PFSK-1 (cell line): ENCODE measurements at regions not wholly inside any gene's neighbourhood (a gene's known extent, or its start where the extent isn't known, plus 50 kb on each side); places are given as distances from the start of the nearest gene placed in this dataset.

ENCODE experiments used
- FOXP2 ChIP-seq: optimal IDR thresholded peaks from 2 replicates; pipeline ENCODE3; 2011; ENCODE audit warnings: borderline replicate concordance, control low read depth, inconsistent platforms; ENCODE audit not compliant: insufficient read depth; ENCODE audit errors: extremely low read length, extremely low read depth
- POLR2AphosphoS5 ChIP-seq: IDR thresholded peaks from 2 replicates; pipeline ENCODE4 v1.6.1; 2012; ENCODE audit warnings: low read depth, mild to moderate bottlenecking, control low read depth, low read length, moderate library complexity
- SIN3A ChIP-seq: IDR thresholded peaks from 2 replicates; pipeline ENCODE4 v1.6.1; 2012; ENCODE audit warnings: mild to moderate bottlenecking, low read length, moderate library complexity, borderline replicate concordance; ENCODE audit not compliant: insufficient read depth
- TAF1 ChIP-seq: IDR thresholded peaks from 2 replicates; pipeline ENCODE4 v1.6.1; 2012; ENCODE audit warnings: low read length, control low read depth, borderline replicate concordance; ENCODE audit not compliant: insufficient read depth
- TF ChIP-seq, protein P1 (sequence below), 2 experiments: IDR thresholded peaks; 2 replicates each; pipeline versions ENCODE4 v1.6.1 to v1.8.0; 2011 to 2012; ENCODE audit warnings: low read depth in 2 of 2, low read length in 2 of 2, control low read depth in 1 of 2, inconsistent platforms in 1 of 2, mild to moderate bottlenecking in 1 of 2, moderate library complexity in 1 of 2; ENCODE audit not compliant: insufficient read depth in 1 of 2

DNA sequence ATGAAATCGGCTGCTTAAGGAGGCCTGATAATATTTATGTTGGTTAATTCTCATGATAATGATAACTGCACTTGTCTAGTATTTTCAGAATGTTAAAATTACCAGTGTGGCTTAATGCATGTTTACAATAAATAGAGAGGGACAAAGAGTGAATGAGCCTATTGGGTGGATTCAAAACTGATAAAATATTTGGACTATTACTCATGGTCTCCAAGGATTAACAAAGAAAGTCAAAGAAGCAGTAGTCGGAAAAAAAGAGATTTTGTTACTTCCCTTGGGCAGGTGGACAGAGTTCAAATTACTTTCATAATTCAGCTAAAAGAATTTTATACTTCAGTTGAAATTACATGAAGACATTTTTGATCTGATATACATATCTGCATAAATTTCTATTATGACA, 258.2 kb upstream of the PMFBP1 start:
- TF ChIP-seq, protein P1, sequence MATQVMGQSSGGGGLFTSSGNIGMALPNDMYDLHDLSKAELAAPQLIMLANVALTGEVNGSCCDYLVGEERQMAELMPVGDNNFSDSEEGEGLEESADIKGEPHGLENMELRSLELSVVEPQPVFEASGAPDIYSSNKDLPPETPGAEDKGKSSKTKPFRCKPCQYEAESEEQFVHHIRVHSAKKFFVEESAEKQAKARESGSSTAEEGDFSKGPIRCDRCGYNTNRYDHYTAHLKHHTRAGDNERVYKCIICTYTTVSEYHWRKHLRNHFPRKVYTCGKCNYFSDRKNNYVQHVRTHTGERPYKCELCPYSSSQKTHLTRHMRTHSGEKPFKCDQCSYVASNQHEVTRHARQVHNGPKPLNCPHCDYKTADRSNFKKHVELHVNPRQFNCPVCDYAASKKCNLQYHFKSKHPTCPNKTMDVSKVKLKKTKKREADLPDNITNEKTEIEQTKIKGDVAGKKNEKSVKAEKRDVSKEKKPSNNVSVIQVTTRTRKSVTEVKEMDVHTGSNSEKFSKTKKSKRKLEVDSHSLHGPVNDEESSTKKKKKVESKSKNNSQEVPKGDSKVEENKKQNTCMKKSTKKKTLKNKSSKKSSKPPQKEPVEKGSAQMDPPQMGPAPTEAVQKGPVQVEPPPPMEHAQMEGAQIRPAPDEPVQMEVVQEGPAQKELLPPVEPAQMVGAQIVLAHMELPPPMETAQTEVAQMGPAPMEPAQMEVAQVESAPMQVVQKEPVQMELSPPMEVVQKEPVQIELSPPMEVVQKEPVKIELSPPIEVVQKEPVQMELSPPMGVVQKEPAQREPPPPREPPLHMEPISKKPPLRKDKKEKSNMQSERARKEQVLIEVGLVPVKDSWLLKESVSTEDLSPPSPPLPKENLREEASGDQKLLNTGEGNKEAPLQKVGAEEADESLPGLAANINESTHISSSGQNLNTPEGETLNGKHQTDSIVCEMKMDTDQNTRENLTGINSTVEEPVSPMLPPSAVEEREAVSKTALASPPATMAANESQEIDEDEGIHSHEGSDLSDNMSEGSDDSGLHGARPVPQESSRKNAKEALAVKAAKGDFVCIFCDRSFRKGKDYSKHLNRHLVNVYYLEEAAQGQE (IDR thresholded peaks at IDR 0.05; ENCODE audit: insufficient read depth in 1 of 2, low read depth in 2 of 2, low read length in 2 of 2) = no peak
- TF ChIP-seq SIN3A (no peak), POLR2AphosphoS5 (no peak), FOXP2 (no peak), TAF1 (no peak)

DNA sequence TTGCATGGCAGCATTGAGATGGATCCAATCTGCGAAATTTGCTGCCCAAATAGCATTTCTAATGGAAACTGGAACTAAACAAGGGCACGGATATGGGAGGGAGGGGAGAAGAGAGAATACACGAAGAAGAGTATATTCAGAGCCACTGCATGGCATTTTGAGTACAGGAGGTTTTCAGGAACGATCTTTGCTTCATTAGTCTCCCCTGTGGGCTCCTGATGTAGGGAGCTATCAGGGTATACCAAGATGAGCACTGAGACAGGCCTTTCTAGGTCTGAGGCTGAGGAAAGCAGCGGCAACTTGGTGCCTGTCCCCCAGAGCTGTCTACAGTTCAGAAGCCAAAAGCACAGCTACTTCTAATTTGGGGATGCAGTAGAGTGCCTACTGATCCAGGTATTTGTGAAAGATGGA, 257.7 kb upstream of the PMFBP1 start:
- no peak for TF ChIP-seq SIN3A
- TF ChIP-seq TAF1 = no peak
- TF ChIP-seq, protein P1 (IDR thresholded peaks at IDR 0.05; ENCODE audit: insufficient read depth in 1 of 2, low read depth in 2 of 2, low read length in 2 of 2) = no peak
- TF ChIP-seq POLR2AphosphoS5 = no peak
- no peak for TF ChIP-seq FOXP2

DNA sequence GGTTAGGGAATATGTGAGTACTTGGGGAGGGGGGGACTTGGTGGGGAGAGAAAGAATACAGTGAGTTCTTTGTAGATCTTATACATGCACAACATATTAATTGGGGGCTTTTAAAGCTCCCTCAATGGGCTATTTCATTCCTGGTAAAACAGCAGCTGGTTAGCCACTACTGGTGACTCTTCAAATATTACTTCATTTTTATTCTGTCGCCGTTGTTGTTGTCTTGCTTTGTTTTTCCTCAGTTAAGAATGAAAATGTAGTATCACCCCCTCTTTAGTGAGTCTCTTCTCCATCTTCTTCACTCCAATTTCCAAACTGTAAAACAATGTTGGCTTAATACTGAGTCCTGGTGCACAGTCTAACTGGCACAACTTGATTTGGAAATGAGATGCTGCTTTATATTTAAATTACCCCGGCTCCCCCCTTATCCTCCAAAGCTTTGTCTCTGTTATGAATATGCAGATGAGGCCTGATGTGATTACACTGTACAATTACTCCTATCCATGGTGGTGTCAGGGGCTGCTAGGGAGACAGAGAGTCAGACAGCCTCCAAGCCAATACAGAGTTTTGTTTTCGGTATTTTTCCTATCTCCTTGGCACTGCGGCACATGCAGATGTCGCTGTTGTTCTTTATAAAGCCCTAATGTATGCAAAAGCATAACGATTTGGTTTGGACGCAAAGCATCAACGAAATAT, 256.9 kb upstream of the PMFBP1 start:
- TF ChIP-seq, protein P1 (IDR thresholded peaks at IDR 0.05; ENCODE audit: insufficient read depth in 1 of 2, low read depth in 2 of 2, low read length in 2 of 2) = no peak
- no peak for TF ChIP-seq FOXP2
- TF ChIP-seq TAF1 = no peak
- no peak for TF ChIP-seq POLR2AphosphoS5
- TF ChIP-seq SIN3A = no peak

DNA sequence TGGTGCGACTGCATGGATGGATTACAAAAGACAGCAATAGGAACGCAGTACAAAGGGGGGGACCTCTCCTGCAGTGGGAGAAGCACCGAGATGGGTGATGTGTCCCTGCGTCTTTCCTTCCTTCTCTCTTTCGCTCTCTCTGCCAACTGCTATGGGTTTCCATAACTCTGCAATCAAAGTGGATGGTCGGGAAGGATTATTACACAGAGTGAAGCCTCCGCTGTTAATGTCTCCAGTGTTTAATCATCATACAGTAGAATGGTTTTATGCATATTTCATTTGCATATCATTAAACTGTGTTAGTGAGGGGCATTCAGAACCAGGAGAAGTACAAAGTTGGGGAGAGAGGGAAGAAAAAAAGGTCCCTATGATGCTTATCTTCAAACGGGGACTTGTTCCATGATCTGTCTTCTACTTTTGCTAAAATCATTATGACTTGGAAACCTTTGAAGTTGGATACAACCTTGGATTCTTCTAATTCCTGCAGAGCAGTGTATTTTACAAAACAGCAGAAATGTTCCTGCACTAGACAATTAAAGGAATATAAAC, 255.9 kb upstream of the PMFBP1 start:
- TF ChIP-seq POLR2AphosphoS5 = no peak

DNA sequence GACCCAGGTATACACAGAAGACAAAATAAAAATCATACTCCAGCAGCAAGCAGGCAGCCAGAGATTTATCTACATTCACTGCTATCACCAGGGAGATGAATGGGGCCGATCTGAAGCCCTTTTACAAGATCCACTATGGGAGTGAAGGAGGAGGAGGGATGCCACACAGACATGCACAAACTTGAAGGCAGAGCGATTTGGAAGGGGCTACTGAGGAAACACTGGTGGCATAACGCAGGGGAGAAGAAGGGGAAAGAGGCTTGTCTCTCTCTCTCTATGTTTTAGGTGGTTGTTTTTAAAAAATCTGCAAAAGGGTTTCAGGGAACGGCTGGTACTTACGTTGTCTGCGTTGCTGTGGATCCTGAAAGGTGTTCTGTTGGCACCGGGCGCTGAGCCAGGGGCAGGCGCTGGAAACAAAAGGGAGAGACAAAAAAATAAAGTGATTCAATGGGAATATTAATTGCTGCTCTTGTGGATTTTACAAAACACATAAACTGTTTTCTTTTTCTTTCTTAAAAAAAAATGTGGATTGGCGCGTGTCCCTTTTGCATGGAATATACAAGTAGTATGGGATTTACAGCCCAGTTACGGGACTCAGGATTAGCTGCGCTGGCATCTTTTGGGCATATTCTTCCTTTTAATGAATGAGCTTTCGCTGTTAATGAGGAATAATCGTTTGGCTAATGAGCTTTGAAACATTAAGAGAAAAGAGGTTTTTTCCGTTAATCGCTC, 255.3 kb upstream of the PMFBP1 start:
- TF ChIP-seq POLR2AphosphoS5 (no peak), SIN3A (no peak), FOXP2 (no peak), TAF1 (no peak)
- TF ChIP-seq, protein P1 (IDR thresholded peaks at IDR 0.05; ENCODE audit: insufficient read depth in 1 of 2, low read depth in 2 of 2, low read length in 2 of 2) = no peak
